WTC11 (cell line): ENCODE measurements at regions not wholly inside any gene's neighbourhood (a gene's known extent, or its start where the extent isn't known, plus 50 kb on each side); places are given as distances from the start of the nearest gene placed in this dataset.

Experiments used
- CTCF ChIP-seq: fragments of 200-600 bp; IDR thresholded peaks from 2 replicates; pipeline ENCODE4 v1.8.0; 2022; ENCODE audit warnings: antibody characterized with exemption
- JUN ChIP-seq: sonication (generic); formaldehyde crosslinking; IDR thresholded peaks from 2 replicates; pipeline ENCODE4 v1.8.0; 2023; ENCODE audit warnings: mild to moderate bottlenecking, missing genetic modification reagents
- MAX ChIP-seq: sonication (generic); formaldehyde crosslinking; IDR thresholded peaks from 2 replicates; pipeline ENCODE4 v1.8.0; 2022; ENCODE audit warnings: mild to moderate bottlenecking, missing genetic modification reagents
- TP53 ChIP-seq: sonication (generic); formaldehyde crosslinking; IDR thresholded peaks from 2 replicates; pipeline ENCODE4 v1.8.1; 2023; ENCODE audit warnings: mild to moderate bottlenecking, missing genetic modification reagents

GRCh38 chr14:32255789-32256188 lies 52.7 kb upstream of the RNU6-8 start:
- TF ChIP-seq CTCF (no peak), JUN (CRISPR knock-in tag) (no peak), TP53 (CRISPR knock-in tag) (no peak), MAX (CRISPR knock-in tag) (no peak)
